HUES48 (cell line): ENCODE measurements at regions not wholly inside any gene's neighbourhood (a gene's known extent, or its start where the extent isn't known, plus 50 kb on each side); places are given as distances from the start of the nearest gene placed in this dataset.

Experiments used
- H3K27ac ChIP-seq: one replicate; pipeline ENCODE4 v1.7.0; 2013; ENCODE audit warnings: low read depth, low read length, inconsistent platforms
- H3K27me3 ChIP-seq: 2 replicates; pipeline ENCODE4 v1.6.1; 2013; ENCODE audit warnings: mild to moderate bottlenecking, low read length; ENCODE audit not compliant: control insufficient read depth, insufficient read depth
- H3K36me3 ChIP-seq: 2 replicates; pipeline ENCODE4 v1.6.1; 2013; ENCODE audit warnings: low read length; ENCODE audit not compliant: control insufficient read depth, insufficient read depth
- H3K4me1 ChIP-seq: 2 replicates; pipeline ENCODE4 v1.6.1; 2013; ENCODE audit warnings: mild to moderate bottlenecking, low read length; ENCODE audit not compliant: control insufficient read depth, insufficient read depth
- H3K4me3 ChIP-seq: 2 replicates; pipeline ENCODE4 v1.5.1; 2013; ENCODE audit warnings: mild to moderate bottlenecking, low read depth, low read length
- H3K9ac ChIP-seq: 2 replicates; pipeline ENCODE4 v1.6.1; 2013; ENCODE audit warnings: mild to moderate bottlenecking, low read depth, low read length, moderate library complexity
- H3K9me3 ChIP-seq: 2 replicates; pipeline ENCODE4 v1.6.1; 2013; ENCODE audit warnings: low read length; ENCODE audit not compliant: control insufficient read depth, insufficient read depth

DNA sequence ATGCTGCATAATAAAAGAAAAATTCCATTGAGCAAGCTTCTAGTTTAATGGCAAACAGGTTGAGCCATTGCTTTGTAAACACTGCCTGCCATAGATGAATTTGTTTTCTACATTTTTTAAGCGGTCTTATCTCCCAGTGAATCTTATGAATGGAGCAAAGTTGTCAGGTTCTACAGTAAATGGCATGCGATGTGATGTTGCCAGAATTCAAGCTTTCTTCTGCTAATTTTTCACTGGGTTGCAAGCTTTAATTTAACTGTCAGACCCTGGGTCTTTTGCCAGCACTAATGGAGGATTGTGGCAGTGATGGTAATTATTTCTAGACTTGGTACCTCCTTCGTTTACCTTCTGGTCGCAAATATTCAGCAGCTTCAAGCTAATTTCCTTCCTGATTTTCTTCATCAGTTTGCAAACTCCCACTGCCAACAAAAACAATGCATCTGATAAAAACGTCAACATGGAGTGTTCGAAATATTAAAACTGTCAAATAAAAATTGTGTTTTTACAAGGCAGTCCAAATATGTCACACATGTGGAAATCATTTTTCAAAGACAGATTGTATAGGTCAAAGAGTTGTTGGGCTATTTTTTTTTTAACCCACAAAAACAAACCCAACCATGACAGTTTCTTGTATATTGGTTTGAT, 274.2 kb upstream of the ERCC4 start:
- Histone ChIP-seq H3K4me1 (0 out of 2 replicates have a peak, but pooled peaks cover 6% of the 10 kb centered on the region), H3K36me3 (no peaks in the 10 kb centered on the region), H3K27me3 (no peaks in the 10 kb centered on the region), H3K27ac (no peak overlapping the region), H3K9me3 (no peaks in the 10 kb centered on the region), H3K9ac (no peak overlapping the region), H3K4me3 (no peak overlapping the region)

DNA sequence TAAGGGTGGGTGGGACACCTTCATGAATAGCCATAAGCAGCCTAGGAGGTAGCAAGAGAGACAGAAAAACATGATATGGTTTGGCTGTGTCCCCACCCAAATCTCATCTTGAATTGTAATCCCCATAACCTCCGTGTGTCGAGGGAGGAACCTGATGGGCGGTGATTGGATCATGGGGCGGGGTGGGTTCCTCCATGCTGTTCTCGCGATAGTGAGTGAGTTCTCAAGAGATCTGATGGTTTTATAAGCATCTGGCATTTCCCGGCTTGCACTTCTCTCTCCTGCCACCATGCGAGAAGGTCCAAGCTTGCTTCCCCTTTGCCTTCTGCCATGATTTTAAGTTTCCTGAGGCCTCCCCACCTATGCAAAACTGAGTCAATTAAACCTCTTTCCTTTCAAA, 259.1 kb upstream of the ERCC4 start:
- H3K36me3 ChIP-seq: no peaks in the 10 kb centered on the region
- no peak overlapping the region for H3K4me3 ChIP-seq
- no peaks in the 10 kb centered on the region for H3K9me3 ChIP-seq
- no peak overlapping the region for H3K27ac ChIP-seq
- H3K27me3 ChIP-seq: no peaks in the 10 kb centered on the region
- H3K4me1 ChIP-seq: no peaks in the 10 kb centered on the region
- H3K9ac ChIP-seq: no peak overlapping the region

DNA sequence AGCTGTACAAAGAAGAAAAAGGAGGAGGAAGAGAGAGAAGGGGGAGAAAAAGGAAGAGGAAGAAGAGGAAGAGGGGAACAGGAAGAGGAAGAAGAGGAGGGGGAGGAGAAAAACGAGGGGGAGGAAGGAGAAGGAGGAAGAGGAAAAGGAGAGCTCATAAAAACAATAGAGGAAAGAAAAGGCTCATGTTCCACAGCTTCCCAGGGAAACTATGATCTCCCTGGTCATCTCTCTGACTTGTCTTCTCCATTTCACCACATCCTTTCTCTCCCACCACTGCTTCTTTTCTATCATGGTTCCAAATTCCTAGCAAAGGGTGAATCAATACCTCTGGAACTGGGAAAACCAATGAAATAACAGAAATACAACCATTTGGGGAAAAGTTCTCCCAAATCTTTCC, 254.1 kb upstream of the ERCC4 start:
- no peak overlapping the region for H3K27ac ChIP-seq
- no peaks in the 10 kb centered on the region for H3K4me1 ChIP-seq
- H3K9ac ChIP-seq: no peak overlapping the region
- peaks cover 2% of the 10 kb centered on the region; the same call in 1 of the 2 replicates for H3K9me3 ChIP-seq
- H3K36me3 ChIP-seq: no peaks in the 10 kb centered on the region
- no peak overlapping the region for H3K4me3 ChIP-seq
- H3K27me3 ChIP-seq: no peaks in the 10 kb centered on the region

DNA sequence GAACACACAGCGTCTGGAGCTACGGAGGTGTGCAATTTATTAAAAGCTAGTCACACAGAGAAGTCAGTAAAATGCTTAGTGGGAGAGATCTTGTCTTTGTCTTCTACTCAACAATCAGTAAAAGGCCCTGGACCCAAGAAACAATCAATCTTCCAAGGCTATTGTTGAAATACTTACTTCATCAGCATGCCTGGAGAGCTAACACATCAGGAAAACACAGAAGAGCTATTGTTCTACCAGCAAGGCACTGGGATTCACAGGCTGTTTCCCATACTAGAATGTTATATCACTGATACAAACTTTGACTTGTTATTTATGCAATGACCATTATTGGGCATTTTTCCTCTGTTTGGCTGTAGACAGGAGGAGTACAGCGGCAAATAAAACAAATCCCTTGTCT, 247.8 kb upstream of the ERCC4 start:
- H3K27ac ChIP-seq: peak overlapping the region; percentile 53
- H3K9ac ChIP-seq: no peak overlapping the region
- no peaks in the 10 kb centered on the region for H3K27me3 ChIP-seq
- peaks cover 3% of the 10 kb centered on the region; the same call in 1 of the 2 replicates for H3K9me3 ChIP-seq
- H3K4me1 ChIP-seq: no peaks in the 10 kb centered on the region
- no peak overlapping the region for H3K4me3 ChIP-seq
- no peaks in the 10 kb centered on the region for H3K36me3 ChIP-seq

DNA sequence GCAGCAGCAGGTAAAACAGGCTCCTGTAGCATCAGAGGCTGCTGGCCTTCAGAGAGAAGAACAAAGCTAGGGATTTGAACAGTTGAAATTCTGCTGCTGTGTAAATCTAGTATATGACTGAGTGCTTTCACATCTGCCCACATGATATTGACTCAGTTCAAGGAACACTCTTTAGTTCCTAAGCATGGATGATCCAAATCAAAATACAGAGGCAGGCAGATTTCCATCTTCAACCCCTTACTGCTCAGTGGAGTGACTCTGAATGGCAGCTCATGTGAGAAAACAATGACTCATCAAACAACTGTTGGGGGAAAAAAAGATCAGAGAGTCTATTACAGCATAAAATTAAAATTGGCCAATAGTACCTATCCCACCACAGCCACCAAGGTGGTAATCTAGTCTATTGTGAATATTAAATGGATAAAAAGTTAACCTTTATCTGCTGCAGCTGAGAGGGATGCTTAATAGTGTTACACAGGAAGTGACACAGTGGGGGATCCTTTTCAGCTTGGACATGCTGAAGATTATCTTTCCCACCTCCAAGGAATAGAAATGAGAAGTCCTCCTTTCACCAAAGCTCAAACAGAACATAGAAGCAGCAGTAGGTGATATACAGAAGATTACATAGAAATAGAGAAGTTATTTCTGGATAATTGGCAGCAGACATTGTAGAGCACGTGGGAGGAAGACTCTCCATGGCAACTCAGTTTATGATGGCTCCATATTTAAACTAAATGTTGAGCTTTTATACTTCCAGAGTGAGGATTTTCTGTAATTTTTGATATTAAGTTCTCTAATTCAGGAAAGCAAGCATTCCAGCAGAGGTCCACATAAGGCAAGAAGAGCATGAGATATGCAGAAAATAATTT, 239.7 kb upstream of the ERCC4 start:
- H3K9ac ChIP-seq: no peak overlapping the region
- no peaks in the 10 kb centered on the region for H3K9me3 ChIP-seq
- H3K4me3 ChIP-seq: no peak overlapping the region
- no peaks in the 10 kb centered on the region for H3K4me1 ChIP-seq
- no peaks in the 10 kb centered on the region for H3K27me3 ChIP-seq
- no peaks in the 10 kb centered on the region for H3K36me3 ChIP-seq
- no peak overlapping the region for H3K27ac ChIP-seq

DNA sequence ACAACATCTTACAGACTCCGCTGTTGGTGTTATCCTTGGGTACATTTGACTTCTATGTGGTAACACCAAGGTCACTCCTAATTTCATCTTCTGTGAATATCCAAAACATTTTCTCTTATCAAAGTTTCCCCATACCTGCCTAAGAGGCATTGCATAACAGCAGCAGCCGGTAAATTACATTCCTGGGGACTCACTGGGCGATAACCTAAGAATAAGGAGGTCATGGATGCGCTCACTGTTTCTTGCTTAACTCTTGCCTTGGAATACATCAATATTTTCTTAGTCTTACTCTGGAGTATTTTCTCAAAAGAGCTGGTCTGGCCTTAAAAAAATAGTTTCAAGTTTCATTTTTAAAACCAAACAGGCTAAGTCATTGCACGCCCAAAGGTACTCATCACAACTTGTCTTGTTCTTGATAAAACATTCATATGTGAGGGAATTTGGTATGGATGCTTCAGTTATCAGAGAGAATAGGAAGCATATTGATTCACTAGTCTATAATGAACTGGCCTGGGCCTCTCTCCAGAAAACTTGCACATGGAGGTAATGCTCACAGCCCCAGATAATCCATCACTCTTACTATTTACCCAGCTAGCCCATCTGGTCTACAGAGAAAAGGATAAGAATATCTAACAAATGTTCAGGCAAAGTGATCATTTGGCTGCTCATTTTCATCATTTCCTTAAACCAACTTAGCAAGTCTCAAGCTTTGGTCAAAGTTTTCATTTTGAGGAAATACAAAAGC, 235.0 kb upstream of the ERCC4 start:
- Histone ChIP-seq H3K9me3 (no peaks in the 10 kb centered on the region), H3K36me3 (no peaks in the 10 kb centered on the region), H3K4me1 (no peaks in the 10 kb centered on the region), H3K4me3 (no peak overlapping the region), H3K27ac (no peak overlapping the region), H3K9ac (no peak overlapping the region), H3K27me3 (no peaks in the 10 kb centered on the region)

DNA sequence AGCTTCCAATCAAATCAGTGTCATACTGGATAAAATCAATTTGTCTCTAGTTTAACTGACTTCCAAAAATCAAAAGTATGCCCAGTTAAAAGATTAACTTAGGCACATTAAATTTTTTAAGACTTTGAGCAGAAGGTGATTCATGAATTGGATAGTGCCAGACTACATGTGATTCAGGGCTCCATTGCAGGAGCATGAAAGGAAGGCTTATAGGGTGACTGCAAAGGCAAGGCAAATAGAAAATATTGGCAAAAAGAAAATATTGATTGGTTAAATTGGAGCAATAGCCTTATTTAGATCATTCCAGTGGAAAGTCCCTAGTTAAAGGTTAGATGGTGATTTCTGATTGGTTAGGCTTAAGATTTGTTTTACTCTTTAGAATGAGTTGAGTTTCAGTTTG, 223.9 kb upstream of the ERCC4 start:
- Histone ChIP-seq H3K4me1 (no peaks in the 10 kb centered on the region), H3K9me3 (peaks cover 22% of the 10 kb centered on the region), H3K4me3 (no peak overlapping the region), H3K9ac (no peak overlapping the region), H3K36me3 (no peaks in the 10 kb centered on the region), H3K27me3 (no peaks in the 10 kb centered on the region), H3K27ac (no peak overlapping the region)

DNA sequence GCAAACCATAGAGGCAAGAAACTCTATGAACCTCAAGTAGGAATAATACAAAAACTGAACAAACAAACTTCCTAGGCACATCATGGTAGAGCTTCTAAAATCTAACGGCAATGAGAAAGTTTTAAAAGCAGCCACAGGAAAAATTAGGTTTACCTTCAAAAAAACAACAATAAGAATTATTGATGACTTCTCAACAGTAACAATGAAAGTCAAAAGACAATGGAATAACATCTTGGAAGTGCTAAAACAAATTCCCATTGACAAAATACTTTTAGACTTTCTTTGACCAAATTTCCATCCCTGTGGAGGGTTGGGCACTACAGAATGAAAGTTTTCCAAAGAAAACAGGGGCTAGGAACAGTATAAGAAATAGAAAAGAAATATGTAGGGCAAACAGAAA, 222.9 kb upstream of the ERCC4 start:
- Histone ChIP-seq H3K27me3 (no peaks in the 10 kb centered on the region), H3K27ac (no peak overlapping the region), H3K9ac (no peak overlapping the region), H3K9me3 (peaks cover 22% of the 10 kb centered on the region), H3K4me1 (no peaks in the 10 kb centered on the region), H3K36me3 (no peaks in the 10 kb centered on the region), H3K4me3 (no peak overlapping the region)

DNA sequence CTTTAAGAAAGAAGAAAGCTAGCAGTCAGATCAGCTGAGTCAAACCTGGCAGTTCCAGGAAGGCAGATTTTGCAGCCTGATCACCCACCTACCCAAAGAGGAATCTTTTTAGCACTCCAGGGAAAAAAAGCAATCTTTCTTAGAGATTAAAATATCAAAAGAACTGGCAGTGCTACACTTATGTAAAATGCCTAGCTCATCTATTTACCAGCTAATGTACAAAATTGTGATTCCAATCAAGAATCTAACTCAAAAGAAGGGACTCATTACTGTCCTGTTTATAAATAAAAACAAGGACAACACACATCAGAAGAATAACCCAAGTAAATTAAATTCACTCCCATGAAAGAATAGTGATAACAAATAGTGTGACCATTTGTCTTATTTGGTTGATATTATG, 222.4 kb upstream of the ERCC4 start:
- no peak overlapping the region for H3K27ac ChIP-seq
- H3K9ac ChIP-seq: no peak overlapping the region
- H3K4me3 ChIP-seq: no peak overlapping the region; the same call in 1 of the 2 replicates
- H3K36me3 ChIP-seq: no peaks in the 10 kb centered on the region
- peaks cover 19% of the 10 kb centered on the region for H3K9me3 ChIP-seq
- no peaks in the 10 kb centered on the region for H3K4me1 ChIP-seq
- no peaks in the 10 kb centered on the region for H3K27me3 ChIP-seq

DNA sequence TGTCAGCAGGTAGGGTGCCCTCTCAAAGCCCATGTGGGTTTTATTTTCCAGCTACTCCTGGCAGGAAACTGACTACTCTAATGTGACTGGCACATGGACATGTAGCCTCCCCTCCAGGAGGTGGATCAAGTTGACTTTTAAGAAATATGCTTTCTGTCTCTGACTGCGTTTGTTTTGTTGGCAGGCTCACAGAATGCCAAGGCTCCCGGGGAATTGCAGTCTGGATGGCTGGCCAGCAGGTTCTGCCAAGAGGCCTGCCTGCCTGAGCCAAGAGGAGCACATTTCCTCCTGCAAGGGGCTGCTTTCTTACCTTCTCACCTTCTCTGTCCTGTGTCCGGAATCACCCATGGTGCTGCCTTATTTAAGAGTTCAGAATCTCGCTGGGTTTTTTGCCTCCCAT, 217.3 kb upstream of the ERCC4 start:
- H3K36me3 ChIP-seq: no peaks in the 10 kb centered on the region
- H3K27ac ChIP-seq: no peak overlapping the region
- H3K4me1 ChIP-seq: no peaks in the 10 kb centered on the region
- peaks cover under 1% of the 10 kb centered on the region; the same call in 1 of the 2 replicates for H3K9me3 ChIP-seq
- H3K9ac ChIP-seq: no peak overlapping the region
- H3K4me3 ChIP-seq: no peak overlapping the region
- H3K27me3 ChIP-seq: no peaks in the 10 kb centered on the region
